DMS114 treated with DMSO at 0.1 percent for 48 hours (cell line): ENCODE measurements at regions not wholly inside any gene's neighbourhood (a gene's known extent, or its start where the extent isn't known, plus 50 kb on each side); places are given as distances from the start of the nearest gene placed in this dataset.

Source experiments
- DNase-seq: peaks from one replicate; lab custom pipeline; 2025; ENCODE audit not compliant: unreplicated experiment; lab: John Stamatoyannopoulos, UW

DNA sequence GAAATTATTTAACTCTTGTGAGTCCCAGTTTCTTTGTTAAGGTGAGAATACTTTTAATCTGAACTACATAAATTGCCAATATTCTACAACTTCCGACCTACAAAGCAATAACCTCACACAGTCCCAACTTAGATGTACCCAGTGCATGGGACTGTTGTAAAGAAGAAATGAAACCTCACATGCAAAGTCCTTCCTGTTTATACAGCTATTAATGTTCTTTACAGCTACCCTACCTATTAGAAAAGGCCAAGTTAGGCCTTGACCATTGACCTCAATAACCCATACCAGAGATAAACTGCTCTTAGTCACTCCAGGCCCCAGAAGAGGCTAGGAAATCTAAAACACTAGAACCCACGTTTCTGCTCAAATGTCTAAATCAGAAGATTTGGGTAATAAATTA is 920.1 kb upstream of the TENM3 start:
- no peak for DNase-seq

DNA sequence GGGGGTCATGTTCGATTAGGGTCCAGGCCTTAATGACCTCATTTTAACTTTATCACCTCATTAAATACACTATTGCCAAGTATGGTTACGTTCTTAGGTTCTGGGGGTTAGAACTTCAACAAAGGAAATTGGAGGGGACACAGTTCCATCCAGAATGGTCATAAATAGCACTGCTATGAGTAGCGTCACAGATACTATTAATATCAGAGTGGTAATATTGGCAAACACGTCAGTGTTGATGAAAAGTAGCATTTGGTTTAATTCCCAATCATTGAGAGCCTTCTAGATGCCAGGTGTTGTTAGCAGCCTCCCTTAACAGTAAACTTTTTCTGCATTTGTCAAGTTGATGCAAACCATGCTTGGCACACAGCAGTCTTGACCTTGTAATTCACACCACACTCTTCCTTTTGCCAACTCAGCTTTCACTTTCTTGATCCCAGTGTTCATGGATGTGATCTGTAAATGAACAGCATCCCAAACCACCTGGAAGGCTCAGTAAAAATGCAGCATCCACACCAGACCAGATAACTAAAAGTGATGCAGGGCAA is 912.5 kb upstream of the TENM3 start:
- DNase-seq = no peak

DNA sequence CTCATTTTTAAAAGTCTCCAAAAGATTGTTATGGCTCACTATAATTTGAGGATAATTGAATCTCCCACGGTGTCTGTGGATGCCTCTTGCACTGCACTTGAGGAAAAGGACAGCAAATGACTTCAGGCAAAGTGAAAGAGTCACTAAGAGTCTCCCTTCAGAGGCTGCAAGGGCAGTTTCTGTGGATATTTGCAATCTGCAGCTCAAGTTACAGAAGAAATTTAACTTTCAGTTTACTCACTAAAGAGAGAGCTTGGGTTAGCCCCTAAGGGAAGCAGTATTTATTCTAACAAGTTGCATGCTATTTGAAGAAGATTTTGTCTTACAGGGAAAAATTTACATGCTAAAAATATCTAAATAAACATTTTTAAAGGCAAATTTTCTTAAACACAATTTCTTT is 912.0 kb upstream of the TENM3 start:
- no peak for DNase-seq

DNA sequence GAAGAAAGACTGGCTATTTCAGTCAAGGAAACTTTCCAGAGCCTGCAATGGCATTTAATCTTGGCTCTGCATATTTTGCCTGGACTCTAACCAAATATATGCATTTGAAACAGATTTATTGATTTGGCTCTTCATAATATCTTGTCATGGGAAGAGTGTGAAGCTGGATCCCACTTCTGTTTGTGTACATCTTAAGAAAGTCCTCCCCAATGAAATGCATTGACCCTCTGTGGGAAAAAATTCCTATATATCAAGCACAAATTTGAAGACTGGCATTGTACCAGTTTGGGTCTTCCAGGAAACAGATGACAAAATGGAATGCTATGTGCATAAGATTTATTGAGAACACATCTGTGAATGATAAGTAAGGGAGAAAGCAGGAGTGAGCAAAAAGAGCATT is 897.3 kb upstream of the TENM3 start:
- DNase-seq = no peak

DNA sequence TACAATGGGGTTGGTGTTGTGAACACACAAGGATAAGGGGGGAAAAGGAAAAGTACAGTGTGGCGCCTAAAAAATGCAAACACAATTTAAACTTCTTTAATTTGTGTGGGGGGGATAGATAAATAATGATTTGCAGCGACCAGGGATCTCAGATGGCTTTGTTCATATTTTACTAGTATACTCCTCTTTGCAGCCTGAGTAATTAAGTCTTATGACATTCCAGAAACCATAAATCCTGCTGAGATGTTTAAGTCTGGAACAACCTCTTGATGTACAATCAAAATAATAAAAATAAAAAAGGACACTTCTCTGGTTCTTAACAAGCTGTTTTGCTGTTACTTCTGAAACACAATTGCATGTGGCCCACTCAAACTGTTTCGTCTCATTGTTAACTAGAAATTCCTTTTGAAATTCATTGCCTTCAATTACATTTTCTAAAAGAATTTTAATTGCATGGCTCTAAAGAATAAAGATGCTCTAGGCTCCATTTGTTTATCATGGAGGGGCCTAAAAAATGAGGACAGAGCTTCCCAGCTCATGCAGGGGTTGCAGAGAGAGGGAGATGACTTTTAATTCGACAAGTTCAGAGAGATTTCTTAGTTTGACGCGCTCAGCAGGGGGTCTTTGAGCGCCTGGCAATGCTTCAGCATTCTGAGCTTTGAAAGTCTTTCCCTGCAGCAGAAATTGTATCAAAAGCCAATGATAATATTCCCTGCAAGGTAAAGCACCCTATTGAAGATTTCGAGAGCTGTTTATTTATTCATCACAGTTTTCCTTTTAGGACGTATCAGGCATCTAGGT is 892.4 kb upstream of the TENM3 start:
- DNase-seq = no peak

DNA sequence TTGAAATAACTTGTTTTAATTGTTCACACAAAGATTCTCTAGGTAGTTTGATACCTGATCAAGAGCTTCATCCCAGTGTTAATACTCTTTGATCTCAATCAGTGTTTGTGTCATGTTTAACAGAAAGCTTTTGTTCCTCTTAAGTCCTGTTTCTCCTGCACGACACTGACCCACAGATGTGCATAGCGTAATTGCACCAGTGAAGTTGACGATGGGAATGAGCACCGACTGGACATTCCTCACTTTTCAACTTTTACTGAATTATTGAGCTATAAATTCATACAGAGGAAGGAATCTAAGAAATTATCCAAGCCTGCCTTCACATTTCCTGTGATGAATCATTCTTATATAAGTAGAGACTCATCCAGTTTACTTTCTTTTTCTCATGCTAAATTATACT is 878.7 kb upstream of the TENM3 start:
- DNase-seq = no peak

DNA sequence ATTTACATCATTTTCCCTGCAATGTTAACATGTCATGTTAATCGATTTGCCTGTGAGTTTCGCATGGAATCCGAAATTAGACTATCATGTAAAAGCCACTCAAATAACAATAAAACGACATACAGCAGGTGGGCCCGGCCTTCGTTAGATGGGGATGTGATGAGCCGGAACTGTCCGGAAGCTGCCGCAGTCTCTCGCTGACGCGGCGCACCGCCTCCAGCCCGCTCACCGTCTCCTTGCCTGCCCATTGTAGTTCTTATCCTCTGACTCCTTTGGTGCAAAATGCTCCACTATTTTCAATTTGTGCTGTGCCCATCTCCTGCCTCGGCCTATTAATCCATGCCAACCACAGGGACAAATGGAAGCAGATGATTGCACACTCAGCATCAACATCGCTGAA is 877.5 kb upstream of the TENM3 start:
- DNase-seq = no peak

DNA sequence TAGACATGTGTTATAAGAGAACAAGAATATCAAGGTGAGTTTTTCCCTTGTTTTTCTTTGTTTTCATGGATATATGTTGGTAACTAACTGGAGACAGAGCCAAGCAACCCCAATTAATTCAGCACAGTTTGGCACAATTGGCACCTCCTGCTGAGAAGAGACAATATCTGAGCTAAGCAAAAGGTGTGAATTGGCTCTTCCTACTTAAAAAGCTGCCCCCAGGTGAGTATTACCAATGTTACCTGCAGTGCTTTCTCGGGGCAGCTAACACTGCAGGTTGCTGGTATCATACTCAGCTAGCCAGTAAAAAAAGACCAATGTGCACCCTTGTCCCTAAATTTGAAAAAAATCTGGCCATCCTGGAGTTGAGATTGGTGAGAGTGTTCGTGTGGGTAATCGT is 871.2 kb upstream of the TENM3 start:
- DNase-seq = no peak

DNA sequence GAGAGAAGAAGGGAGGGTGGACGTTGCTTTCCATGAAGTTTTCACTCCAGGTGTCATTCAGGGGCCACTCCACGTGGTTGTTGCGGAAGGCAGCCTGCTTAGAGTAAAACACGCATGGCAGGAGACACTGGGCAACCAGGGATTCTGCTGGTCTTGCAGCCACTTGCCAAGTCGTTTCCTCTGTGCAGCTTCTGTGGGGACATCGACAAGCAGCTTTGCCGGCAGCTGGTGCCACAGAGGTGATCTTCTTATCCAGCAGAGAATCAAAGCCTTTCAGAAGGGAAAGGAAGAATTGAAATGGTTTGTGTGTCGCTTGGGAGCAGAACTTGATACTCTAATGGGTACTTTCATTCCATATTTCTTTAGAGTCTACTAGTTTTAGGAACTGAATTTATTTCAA is 867.1 kb upstream of the TENM3 start:
- DNase-seq = no peak

DNA sequence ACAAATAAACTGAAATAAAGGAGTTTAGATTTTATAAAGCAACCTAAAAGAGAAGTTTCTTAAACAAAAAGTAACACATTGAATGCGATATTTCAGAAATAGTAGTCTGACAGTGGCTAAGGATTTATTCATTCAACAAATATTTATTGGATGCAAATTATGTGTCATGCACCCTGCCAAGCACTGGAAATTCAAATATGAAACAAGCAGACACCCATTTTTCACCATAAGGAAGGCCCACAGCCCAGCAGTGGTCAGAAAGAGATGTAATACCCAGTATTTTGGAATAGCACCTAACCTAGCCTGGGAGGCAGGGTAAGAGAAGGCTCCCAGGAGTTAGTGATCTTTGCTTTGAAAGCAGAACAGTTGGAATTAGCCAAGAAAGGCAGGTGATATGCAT is 855.1 kb upstream of the TENM3 start:
- no peak for DNase-seq

DNA sequence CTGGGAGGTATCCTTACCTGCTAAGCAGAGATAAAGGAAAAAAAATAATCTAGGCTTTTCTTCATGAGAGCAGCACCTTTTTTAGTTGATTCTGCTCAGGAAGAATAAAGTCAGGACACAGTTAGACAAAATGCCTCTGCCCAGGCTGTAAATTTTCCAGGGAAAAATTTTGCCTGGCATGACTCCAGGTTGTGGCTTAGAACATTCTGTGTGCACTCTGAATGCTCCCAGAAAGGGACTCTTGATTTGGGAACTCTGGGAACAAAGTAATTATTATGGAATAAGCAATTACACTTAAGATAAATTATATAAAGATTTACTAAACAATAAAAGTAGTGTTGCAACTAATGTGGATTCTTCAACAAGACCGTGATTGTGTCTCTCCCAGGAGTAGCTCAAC is 826.2 kb upstream of the TENM3 start:
- DNase-seq = no peak

DNA sequence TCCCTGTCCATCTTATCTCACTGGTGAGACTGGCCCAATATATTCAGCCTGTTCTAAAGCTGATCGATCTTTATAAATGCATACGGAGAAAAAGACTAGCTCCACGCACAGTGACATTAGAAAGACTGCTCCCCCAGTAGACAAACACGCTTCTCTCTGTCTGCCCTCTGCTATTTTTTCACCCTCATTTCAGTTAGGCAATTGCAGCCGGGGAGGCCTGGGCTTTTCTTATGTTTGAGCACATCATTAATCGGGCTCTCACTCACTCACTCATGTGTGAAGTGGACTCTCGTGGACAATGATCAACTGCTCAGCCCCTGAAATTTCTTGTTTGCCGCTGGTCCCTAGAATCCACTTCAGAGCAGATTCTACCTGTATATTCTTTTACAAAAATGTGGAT is 824.7 kb upstream of the TENM3 start:
- DNase-seq = no peak

DNA sequence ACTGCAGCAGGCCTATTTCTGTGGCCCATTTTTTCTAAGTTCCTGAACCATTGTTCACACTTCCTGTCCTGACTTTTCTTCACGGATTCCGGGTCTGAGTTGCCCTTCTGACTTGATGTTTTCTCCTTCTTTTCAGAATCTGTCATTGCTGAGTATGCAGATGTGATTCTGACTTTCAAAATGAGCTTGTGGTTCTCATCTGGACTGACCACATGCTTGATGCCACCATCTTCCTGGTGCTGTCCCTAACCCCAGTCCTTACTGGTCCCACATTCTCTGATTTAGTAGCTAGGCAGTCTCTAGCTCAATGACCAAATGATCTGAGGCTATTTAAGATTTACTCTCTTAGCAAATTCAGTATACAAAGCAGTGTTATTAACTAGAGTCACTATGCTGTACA is 822.3 kb upstream of the TENM3 start:
- no peak for DNase-seq

DNA sequence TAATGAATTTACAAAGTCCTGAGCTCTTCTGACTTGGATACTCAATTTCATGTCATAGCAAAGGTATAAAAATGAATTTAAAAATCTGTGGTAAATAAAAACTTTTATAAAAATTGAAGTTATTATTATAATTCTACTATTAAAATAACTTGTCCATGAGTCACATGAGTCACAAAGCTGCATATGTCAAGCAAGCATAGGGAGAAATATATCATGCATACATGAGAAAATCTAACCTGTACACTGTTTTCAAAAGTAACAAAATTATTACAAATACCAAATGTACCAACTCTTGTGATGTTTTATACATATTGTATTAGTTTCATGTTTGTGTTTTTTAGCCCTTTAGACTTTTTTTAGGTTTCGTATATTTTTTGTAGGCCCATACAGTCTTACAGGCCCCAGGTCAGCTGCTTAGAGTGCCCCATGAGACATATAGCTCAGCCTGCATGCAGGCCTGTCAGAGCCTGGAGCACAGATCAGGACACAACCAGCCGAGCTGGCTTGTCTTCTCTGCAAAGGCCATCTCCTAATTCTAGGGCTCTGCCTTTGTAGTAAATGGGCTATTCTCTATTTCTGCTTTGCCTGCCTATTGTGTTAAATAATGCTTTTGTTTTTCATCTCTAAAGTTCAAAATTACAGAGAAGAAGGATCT is 818.7 kb upstream of the TENM3 start:
- no peak for DNase-seq

DNA sequence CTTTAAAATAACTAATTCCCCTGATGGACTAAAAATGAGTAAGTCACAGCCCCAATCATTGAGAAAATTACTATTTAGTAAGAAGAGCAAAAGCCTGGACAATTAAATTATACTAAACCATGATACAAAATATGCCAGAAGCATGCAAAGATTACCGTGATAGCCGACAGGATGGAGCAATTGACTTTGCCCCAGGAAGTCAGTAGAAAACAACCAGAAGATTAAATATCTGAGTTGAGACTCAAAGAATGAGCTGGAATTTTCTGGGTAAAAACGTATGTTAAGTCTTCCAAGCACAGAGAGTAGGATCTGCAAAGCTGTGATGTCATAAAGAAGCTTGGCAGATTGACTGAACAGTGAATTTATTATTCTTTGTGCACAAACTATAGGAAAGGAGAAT is 816.1 kb upstream of the TENM3 start:
- no peak for DNase-seq

DNA sequence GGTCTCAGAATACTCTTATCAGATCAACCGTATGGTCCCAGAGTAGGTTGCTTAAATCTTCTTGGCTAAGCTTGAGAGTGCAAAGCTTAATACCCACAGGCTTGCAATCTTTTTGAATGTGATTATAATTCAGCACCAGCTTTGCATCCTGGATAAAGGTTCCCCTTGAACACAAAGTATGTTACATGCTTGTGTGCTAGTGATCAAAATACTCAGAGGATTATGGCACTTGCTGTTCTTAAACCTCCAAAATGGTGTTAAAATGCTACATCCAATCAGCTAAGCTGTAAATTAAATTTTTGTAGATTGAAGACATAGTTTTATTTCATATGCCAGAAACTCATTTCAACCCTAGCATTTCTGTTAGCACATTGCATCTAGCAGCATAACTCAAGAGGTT is 812.2 kb upstream of the TENM3 start:
- no peak for DNase-seq

DNA sequence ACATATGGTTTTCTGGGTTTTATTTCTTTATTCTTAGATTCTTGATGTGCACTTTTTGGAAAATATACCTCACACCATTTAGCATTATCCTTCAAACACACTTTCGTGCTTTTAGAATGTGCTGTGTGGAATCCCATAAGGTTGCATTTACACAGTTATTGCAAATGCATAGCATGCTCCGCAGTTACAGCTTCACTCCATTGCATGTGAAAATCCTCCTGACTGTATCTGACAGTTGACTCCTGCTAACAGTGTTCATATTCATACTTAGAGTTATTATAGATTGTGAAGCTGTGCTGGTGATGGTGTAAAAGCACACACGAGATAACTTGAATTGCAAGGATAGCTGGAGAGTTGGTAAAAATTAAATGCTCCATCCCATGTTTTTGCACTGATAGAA is 811.5 kb upstream of the TENM3 start:
- no peak for DNase-seq

DNA sequence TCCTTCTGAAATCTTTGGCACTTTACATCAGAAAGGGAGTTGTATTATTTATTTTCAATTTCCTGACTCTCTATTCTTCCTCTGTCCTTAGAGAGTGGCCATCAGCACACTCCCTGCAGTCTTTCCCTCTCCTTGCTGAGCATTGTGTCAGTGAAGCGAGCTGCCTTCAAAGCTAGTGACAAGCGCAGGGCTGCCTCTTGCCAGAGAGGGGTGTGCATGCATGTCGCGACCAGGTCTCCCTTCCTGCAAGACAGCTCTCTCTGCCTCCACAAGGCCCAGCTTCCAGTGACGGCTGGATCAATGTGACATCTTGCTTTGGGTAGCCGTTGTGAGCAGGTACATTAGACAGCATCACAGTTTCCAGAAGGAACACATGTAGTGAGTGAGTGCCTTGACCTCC is 810.9 kb upstream of the TENM3 start:
- DNase-seq = no peak

DNA sequence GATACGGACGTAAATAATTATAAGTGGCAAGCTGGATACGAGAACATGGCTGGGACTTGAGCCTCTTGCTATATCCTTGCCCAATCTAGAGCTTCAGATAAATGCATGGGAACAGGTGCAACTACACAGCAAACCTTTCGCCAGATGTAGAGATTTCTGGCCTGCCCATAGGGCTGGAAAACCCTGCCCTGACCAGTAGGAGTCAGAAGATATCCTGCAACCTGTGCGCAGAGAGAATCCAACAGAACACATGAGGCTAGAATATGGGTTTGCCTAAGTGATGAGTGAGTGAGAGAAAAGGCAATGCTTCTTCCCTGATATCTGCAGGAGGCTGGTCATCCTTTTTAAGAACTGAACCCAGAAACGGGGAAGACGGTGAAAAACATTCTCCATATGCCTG is 805.3 kb upstream of the TENM3 start:
- no peak for DNase-seq

DNA sequence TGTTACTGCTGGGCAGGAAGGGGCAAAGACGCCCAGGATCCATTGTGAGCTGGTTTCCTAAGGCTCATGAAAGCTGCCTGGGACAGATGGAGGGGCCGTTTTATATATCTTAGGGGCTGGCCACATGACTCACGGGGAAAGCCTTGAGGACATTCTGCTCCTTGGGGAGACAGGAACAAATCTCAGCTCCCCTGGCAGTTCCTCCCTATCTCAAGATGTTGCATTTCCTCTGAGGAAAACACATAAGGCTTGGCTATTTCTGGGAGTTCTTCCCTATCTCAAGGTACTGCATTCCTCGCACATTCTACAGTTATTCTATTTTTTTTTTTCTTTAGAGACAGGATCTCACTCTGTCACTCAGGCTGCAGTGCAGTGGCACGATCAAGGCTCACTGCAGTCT is 804.6 kb upstream of the TENM3 start:
- no peak for DNase-seq

DNA sequence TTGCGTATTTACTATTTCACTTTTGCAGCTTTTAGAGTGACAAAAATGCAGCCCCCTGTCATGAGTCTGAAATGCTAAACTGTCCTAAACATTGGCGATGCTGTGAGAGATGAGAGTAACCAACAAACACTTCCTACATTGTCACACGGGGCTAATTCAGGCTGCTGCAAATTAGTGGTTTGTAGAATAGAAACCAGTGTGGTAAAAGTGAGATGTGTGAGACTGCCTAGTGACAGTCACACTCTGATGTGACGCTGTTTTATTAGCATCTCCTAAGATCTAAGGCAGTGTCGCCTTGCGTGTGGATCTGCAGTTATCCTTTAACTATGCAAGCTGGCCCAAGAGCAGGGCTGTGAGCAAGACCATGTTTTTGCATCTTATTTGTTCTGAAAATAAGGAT is 800.2 kb upstream of the TENM3 start:
- DNase-seq = no peak

DNA sequence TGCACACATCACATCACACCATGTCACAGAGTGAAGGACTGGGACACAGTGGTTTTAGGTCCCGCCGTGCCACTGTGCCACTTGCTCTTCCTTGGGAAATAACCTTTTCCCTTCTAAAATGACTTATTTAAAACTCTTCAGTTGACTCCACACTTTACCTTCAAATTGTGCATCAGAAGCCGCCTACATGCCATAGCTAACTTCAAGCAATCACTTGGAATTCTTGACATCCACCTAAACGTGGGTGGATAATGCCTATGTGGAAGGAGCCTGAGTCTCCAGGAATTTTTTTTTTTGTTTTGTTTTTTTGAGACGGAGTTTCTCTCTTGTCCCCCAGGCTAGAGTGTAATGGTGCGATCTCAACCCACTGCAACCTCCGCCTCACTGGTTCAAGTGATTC is 777.4 kb upstream of the TENM3 start:
- DNase-seq = no peak

DNA sequence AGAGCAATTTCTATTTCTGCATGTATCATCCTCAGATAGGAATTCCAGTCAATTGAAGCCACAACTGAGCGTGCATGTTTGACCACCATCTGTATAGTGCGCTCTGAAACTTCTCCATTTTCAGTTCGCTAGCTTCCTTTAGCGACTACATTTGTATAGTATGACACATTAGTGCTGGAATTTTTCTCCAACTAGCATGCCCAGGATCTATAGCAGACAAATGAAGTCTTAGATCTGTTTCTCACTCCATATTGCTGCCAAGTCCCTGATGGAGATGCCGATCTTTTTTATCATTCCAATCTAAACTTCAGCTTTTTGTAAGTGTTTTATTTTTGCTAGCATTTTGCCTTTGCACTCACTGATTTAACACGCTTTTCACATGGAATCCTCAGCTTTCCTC is 774.8 kb upstream of the TENM3 start:
- DNase-seq = no peak
